GM21423 (cell line): ENCODE measurements at regions not wholly inside any gene's neighbourhood (a gene's known extent, or its start where the extent isn't known, plus 50 kb on each side); places are given as distances from the start of the nearest gene placed in this dataset.

Experiments used
- ATAC-seq: cut with Tn5 transposase; IDR thresholded peaks from one replicate; pipeline ENCODE4 v1.9.1; 2021; ENCODE audit warnings: mild to moderate bottlenecking, moderate library complexity; ENCODE audit not compliant: unreplicated experiment

DNA sequence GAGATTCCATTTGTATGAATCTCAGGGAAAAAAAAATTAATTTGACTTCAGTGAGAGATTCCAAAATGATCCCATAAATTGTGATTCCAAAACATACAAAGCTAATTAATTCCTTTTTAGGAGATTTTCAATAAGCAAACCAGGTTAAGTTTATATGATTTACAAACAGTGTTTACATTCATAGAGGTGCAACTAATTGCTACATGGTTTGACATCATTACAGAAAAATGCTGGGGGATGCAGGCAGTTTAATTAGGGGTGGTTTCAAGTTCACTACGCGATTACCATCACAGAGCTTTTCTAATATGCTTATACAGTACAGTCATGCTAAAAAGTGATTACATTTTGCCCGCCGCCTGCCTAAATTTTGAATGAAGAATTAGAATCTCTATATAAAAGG is 143.2 kb upstream of the MGMT start:
- no peak for ATAC-seq

DNA sequence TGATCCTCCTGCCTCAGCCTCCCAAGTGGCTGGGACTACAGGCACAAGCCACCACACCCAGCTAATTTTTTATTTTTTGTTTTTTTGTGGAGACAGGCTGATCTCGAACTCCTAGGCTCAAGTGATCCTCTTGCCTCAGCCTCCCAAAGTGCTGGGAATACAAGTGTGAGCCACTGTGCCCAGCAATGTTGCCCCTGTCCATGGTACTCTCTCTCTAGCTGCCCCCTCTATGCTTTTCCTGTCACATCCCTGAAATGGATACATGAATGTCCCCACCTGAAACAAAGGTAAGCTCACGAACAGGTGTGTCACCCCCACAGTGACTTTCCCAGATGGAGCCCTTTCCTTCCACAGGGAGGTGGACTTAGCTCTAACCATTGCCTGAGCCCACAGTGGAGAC is 141.1 kb upstream of the MGMT start:
- ATAC-seq: no peak

DNA sequence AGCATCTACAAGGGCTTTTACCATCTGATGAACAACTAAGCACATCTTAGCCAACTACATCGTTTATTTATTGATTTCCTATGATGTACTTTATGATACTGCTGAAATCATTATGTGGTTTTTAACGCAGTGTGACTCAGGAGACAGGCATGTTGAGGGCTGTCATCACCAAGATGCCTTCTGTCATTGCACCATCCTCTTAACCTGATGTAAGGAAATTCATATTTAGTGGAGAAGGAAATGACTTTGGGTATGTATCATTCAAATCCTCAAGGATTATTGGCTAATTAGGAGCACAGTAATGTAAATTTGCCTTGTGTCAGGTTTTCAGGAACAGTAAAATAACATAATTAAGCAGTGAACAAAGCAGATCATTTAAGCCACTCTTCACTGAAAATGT is 138.5 kb upstream of the MGMT start:
- ATAC-seq: no peak

DNA sequence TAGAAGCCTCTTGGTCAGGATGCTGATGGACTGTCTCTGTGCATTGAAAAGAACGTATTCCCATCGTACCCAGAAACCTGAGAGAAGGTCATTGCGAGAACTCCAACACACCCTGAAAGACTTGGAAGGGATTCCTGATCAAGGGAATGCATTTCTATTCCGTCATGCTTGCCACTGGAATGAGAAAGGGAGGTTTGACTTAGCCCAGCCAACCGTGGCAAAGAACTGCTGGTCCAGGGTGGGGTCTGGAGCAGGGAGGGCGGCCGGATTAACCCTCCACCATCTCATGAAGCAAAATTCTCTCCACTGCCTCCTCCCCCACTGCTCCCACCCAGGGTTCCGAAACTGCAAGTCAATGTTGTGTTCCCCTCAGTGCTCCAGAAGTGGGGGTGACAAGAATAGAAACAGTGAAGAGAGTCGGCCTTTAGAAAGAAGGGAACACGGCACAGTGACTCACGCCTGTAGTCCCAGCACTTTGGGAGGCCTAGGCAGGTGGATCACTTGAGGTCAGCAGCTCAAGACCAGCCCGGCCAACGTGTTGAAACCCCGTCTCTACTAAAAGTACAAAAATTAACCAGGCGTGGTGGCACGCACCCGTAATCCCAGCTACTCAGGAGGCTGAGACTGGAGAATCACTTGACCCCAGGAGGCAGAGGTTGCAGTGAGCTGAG is 137.5 kb upstream of the MGMT start:
- no peak for ATAC-seq

DNA sequence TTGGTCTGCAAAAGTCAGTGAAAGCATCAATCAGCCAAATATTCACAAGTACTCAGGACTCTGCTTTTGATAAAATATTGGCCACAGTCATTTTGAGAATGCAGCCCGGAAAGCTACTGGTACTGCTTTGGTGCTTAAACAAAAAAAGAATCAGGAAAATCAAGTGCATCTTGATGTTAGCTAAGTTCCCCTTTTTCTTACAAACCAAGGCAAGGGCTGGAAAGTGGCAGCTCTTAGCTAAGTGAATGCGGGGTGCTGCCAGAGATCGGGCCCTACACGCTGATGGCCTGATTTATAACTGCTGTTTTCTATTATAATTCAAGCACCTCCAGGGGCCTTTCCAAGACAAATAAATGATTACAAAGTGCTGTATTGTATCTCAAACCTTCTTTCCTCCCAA is 136.8 kb upstream of the MGMT start:
- ATAC-seq: no peak

DNA sequence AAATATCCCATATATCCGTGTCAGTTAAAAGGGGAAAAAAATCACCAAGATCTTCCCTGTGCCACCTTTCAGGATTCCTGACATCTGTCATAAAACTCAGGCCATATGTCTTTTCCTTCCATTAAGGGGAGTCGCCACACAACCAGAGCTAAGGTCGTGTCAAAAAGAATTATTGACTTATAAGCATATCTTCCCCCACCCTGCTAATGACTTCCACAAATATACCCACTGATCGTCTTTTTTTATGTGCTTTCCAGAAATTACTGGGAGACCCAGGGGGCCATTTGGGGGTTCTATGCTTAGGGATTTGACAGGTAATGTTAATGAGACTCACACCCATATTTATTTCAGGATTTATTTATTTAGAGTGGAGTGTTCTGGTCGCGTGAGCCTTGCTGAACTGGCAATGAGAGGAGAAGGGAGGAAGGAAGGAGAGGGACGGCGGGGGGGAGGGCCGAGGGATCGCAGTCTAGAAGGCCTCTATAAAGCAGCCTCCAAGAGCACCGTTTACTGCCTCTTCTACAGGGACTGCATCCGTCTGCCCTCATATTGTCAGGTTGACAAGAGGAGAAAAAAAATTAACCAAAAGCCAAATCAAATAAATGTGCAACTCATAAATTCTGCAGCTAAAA is 135.7 kb upstream of the MGMT start:
- ATAC-seq: no peak

GRCh38 chr10:129331839-129332220 is 135.2 kb upstream of the MGMT start:
- ATAC-seq: no peak

DNA sequence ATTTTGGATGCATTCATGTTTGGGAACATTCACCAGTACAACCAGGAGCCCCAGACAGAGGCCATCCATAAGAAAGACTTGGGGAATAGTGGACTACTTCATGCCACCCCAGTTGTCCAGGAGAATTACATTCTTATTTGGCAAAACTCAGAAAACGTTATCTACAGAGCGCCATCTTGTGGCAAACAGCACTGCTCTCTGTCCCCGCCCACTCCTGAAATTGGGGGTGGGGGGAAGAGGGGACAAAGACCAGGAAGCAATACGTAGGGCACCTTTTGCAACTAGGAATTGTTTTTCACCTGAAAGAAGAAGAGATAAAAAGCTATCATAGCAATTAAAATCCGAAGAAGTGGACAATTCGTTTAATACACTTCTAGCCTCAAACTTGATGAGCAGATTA is 134.6 kb upstream of the MGMT start:
- ATAC-seq: no peak

DNA sequence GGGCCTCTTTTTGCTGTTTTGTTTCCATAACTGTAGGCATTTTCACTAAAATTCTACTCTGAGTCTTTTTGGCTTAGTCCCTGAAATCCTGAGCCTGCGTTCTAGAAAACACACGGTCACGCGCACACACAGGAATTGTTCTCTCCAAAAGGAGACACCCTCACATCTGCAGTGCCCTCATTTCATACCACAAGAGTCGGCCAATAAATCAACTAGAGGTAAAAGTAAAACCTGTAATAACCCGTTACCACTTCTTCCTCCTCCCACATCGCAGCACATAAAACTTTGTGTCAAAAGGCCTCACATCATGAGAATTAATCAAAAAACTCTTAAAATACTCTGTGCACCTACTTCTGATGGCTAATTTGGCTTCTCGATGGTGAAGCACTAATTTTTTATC is 133.3 kb upstream of the MGMT start:
- no peak for ATAC-seq

DNA sequence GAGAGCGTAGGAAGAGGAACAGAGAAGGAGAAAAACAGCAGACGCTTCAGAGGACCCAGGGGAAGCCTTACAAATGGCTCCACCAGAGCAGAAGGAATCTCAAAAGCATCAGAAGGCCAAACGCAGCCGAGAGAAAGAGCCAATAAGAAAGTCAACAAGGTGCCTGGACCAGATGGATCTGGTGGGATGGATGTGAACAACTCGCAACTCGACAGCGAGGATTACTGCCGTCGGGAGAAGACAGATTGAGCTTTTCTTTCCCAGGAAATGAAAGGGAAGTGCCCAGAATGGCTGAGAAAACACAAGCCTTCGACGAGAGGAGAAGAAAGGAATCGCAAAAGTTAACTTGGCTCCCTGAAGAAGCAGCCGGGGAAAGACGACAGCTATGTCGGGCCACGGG is 132.8 kb upstream of the MGMT start:
- ATAC-seq: no peak

DNA sequence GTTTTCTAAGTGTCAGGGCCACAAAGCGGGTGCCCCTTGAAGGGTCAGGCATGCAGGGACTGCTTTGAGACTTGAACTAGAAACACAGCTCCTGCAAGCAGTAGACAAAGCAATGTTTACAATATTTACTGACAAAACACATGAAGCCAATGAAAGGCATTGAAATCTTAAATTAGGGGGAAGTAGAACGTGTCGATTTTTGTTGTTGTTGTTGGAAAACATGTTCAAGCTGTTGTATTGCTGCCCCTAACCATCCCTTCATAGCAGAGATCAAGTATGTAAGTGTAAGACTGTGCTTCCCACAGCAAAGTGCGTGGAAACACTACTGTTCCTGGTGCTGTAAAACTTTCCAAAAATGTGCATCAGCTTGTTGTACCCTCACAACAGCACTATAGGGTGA is 131.6 kb upstream of the MGMT start:
- ATAC-seq: no peak

DNA sequence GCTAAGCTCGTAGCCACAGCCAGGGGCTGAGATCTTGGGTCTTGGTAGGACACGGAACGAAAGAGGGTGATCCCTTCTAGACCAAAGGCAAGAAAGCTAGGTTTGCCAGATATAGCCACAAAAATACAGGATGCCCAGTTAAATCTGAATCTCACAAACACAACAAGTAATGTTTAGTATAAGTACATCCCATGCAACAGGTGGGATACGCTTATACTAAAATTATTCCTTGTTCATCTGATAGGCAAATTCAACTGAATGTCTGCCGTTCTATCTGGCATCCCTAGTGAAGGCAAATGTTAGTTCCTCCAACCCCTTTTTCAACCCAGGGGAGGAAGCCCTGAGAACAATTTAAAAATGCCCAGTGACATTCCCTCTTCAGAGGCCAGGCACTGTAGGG is 131.1 kb upstream of the MGMT start:
- no peak for ATAC-seq

- ATAC-seq: no peak
Measured at GRCh38 chr10:129339191-129339590, 127.8 kb upstream of the MGMT start.

DNA sequence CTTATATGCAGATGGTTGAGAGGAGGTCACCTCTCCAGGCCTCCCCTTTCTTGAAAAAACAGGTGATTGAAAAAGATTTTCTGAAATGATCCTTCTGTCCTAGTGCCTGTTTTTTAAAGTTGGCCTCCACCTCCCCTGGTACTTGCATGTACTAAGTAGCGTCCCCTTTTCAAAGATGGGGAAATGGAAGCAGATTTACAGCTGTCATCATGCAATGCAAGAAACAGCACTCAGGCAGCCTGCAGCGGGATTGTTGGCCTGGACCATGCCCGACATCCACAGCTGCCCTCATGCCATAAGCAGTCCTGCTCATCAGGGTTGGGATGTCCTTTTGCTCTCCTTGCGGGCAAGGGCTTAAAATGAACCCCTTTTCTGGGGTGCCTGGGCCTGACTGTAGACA is 127.2 kb upstream of the MGMT start:
- no peak for ATAC-seq

- ATAC-seq: no peak
Measured at GRCh38 chr10:129341087-129341486, 126.0 kb upstream of the MGMT start.

- no peak for ATAC-seq
Measured at GRCh38 chr10:129342385-129342784, 124.7 kb upstream of the MGMT start.

GRCh38 chr10:129343141-129343540 is 123.9 kb upstream of the MGMT start:
- no peak for ATAC-seq

- ATAC-seq: no peak
Measured at GRCh38 chr10:129344103-129344502, 122.9 kb upstream of the MGMT start.

DNA sequence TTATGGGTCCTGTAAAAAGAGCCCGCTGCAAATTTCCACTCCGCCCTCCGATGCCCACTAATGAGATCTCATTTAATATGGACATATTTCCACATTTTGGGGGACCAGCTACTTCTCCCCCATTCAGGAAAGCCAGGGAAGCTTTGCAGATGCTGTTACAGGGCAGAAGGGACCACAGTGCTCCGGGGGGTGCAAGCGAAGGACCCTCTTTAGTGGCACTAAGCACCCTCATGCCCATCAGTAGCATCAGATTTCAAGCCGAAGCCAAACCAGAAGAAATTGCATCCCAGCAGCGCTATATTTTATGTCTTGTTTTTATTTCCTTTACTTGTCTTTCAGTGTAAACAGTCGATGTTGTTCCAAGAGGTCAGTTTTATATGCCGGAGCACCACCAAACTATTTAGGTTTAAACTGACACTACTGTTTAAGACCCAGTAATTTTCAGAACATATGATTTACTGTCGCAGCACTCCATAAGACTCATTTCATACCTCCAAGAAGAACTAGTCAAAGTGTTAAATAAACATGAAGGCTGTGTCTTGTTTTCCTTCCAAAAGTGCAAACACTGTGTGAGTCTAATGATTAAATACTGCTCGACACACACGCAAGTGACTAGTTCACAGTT is 122.2 kb upstream of the MGMT start:
- ATAC-seq: no peak

GRCh38 chr10:129345763-129346162 is 121.3 kb upstream of the MGMT start:
- ATAC-seq: no peak

DNA sequence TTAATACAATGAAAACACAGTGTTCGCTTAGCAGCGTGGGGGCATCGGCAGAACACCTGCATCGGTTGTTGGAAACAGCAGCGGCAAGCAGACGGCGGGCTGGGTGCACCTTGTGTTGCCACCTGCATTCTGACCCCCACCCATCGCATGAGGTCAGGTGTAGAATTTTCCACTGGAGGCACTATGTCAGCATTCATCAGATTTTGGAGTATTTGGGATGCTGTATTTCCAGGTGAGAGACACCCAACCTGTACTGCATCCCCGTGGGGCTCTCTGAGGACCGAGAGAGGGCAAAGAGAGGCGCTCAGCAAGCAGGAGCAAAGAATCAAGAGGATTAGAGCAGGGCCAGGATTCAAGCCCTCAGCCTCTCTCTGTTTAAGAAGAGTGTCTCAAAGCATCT is 116.4 kb upstream of the MGMT start:
- no peak for ATAC-seq

DNA sequence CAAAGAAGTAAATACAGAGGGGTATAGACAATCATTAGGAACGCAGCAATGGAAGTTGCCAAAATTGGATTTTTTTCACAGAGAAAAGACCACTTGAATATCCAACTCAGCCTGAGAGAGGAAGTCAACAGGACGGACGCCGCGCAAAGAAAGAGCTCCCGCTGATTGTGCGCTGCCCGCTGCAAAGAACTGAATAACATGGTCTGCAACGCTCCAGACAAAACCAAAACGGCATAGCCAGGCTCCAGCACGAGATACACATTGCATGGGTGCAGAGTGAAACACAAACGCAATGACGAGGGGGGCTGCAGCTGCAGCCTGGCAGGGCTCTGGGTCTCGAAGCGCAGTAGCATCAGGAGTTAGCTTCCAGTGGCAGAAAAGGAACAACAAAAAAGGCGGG is 113.9 kb upstream of the MGMT start:
- ATAC-seq: no peak

DNA sequence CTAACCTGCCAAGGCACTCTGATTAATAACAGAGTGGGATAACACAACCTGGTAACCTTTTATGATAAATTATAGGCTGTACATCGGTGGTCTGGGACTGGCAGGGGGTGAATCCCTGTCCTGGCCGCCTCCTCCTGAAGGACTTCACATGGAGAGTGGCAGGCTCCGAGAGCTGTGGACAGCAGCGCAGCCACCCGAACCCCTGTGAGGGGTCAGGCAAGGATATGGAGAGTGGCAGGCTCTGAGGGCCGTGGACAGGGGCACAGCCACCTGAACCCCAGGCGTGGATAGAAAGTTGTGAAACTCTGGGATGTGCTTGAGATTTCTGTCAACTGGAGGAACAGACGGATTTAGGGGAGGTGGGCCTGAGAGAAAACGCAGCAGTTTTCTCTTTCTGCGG is 107.0 kb upstream of the MGMT start:
- no peak for ATAC-seq
